ENCODE measurements at regions not wholly inside any gene's neighbourhood (a gene's known extent, or its start where the extent isn't known, plus 50 kb on each side); places are given as distances from the start of the nearest gene placed in this dataset.

DNA sequence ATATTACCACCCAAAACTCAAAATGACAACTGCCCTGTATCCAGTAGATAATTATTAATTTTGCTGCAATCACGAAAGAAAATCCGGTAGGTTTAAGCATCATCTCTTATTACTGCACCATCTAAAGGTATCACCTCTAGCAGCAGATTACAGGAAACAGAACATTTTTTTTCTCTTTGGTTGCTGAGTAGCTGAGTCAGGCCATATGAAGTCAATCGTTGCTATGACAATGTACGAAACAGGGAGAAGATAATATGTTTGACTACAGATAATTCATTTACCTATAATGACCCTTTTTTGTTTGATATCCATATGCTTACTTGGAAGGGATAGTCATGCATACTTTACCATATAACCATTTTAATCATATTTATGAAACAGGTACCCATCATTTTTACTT, 831.6 kb upstream of the CHAC2 start:
- TF ChIP-seq, protein P1, sequence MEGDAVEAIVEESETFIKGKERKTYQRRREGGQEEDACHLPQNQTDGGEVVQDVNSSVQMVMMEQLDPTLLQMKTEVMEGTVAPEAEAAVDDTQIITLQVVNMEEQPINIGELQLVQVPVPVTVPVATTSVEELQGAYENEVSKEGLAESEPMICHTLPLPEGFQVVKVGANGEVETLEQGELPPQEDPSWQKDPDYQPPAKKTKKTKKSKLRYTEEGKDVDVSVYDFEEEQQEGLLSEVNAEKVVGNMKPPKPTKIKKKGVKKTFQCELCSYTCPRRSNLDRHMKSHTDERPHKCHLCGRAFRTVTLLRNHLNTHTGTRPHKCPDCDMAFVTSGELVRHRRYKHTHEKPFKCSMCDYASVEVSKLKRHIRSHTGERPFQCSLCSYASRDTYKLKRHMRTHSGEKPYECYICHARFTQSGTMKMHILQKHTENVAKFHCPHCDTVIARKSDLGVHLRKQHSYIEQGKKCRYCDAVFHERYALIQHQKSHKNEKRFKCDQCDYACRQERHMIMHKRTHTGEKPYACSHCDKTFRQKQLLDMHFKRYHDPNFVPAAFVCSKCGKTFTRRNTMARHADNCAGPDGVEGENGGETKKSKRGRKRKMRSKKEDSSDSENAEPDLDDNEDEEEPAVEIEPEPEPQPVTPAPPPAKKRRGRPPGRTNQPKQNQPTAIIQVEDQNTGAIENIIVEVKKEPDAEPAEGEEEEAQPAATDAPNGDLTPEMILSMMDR (optimal IDR thresholded peaks at IDR 0.05 in 1 of 3, IDR thresholded peaks at IDR 0.05 in 1 of 3, conservative IDR thresholded peaks at IDR 0.05 in 1 of 3; ENCODE audit: extremely low read depth in 1 of 3, insufficient read depth in 2 of 3, low read length in 3 of 3), result no peak
- TF ChIP-seq EZH2 (IDR thresholded peaks at IDR 0.05; ENCODE audit: low read length), result no peak
